Panc1 (cell line): ENCODE measurements at regions not wholly inside any gene's neighbourhood (a gene's known extent, or its start where the extent isn't known, plus 50 kb on each side); places are given as distances from the start of the nearest gene placed in this dataset.

Experiments used
- POLR2AphosphoS5 ChIP-seq: IDR thresholded peaks from 2 replicates; pipeline ENCODE4 v1.6.1; 2012; ENCODE audit warnings: mild to moderate bottlenecking, low read depth, low read length, moderate library complexity
- TCF7L2 ChIP-seq: IDR thresholded peaks from 2 replicates; pipeline ENCODE4 v1.6.1; 2011; ENCODE audit warnings: mild to moderate bottlenecking, low read depth, low read length, inconsistent platforms
- TF ChIP-seq, protein P1 (sequence below): fragments of 450-650 bp; IDR thresholded peaks from 2 replicates; pipeline ENCODE4 v1.5.1; 2017; ENCODE audit warnings: mild to moderate bottlenecking

DNA sequence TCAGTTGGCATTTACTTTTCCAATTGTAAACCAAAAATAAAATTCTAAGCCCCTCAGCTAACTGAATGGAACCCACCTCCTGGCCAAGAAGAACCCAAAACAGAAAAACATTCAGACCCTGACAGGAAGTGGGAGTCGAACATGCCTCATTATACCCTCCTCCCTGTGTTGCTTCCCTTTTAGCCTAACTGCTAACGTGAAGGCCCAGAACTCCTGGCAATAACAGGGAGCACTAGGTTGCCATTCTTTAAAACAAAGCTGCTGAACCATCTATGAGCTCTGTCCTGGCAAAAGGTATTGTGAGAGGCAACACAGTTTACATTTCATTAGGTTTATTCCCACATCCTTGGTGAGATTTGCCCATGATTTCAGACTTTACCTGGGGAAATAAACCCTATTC lies 481.4 kb downstream of the CHSY3 start:
- TF ChIP-seq, protein P1, sequence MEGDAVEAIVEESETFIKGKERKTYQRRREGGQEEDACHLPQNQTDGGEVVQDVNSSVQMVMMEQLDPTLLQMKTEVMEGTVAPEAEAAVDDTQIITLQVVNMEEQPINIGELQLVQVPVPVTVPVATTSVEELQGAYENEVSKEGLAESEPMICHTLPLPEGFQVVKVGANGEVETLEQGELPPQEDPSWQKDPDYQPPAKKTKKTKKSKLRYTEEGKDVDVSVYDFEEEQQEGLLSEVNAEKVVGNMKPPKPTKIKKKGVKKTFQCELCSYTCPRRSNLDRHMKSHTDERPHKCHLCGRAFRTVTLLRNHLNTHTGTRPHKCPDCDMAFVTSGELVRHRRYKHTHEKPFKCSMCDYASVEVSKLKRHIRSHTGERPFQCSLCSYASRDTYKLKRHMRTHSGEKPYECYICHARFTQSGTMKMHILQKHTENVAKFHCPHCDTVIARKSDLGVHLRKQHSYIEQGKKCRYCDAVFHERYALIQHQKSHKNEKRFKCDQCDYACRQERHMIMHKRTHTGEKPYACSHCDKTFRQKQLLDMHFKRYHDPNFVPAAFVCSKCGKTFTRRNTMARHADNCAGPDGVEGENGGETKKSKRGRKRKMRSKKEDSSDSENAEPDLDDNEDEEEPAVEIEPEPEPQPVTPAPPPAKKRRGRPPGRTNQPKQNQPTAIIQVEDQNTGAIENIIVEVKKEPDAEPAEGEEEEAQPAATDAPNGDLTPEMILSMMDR: no peak
- TF ChIP-seq POLR2AphosphoS5 (no peak), TCF7L2 (no peak)
